Neural progenitor cell (in vitro differentiated cells): ENCODE measurements at regions not wholly inside any gene's neighbourhood (a gene's known extent, or its start where the extent isn't known, plus 50 kb on each side); places are given as distances from the start of the nearest gene placed in this dataset.

ENCODE experiments used
- EZH2 ChIP-seq: fragments of 200-600 bp; sonication (generic); IDR thresholded peaks from 2 replicates; pipeline ENCODE4 v1.6.1; 2017; ENCODE audit warnings: antibody characterized with exemption, mild to moderate bottlenecking, moderate library complexity
- EZH2phosphoT487 ChIP-seq: fragments of 200-600 bp; sonication (generic); IDR thresholded peaks from 2 replicates; pipeline ENCODE4 v1.6.1; 2017; ENCODE audit warnings: antibody characterized with exemption
- TF ChIP-seq, protein P1 (sequence below): fragments of 200-600 bp; sonication (generic); IDR thresholded peaks from 2 replicates; pipeline ENCODE4 v1.5.1; 2017; ENCODE audit warnings: antibody characterized with exemption, mild to moderate bottlenecking

DNA sequence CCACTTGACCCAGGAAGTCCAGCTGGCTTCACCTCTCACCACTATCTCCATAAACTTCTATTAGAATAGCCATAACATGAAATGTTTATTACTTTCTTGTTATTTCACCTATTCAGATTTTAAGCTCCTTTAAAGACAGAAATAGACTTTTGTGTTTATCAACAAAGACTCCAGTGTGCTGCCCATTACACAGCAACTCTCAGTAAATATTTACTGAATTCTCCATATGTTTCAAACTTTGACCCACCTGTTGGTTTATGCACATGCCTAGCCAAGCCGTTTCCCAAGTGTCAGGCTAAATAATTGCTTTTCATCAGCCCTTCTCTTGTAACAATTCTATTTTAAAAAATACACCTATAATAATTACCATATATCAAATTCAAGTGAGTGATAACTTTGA lies 242.9 kb upstream of the NEIL3 start:
- TF ChIP-seq, protein P1, sequence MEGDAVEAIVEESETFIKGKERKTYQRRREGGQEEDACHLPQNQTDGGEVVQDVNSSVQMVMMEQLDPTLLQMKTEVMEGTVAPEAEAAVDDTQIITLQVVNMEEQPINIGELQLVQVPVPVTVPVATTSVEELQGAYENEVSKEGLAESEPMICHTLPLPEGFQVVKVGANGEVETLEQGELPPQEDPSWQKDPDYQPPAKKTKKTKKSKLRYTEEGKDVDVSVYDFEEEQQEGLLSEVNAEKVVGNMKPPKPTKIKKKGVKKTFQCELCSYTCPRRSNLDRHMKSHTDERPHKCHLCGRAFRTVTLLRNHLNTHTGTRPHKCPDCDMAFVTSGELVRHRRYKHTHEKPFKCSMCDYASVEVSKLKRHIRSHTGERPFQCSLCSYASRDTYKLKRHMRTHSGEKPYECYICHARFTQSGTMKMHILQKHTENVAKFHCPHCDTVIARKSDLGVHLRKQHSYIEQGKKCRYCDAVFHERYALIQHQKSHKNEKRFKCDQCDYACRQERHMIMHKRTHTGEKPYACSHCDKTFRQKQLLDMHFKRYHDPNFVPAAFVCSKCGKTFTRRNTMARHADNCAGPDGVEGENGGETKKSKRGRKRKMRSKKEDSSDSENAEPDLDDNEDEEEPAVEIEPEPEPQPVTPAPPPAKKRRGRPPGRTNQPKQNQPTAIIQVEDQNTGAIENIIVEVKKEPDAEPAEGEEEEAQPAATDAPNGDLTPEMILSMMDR: no peak
- TF ChIP-seq EZH2phosphoT487: no peak
- TF ChIP-seq EZH2: no peak
